ENCODE measurements at regions not wholly inside any gene's neighbourhood (a gene's known extent, or its start where the extent isn't known, plus 50 kb on each side); places are given as distances from the start of the nearest gene placed in this dataset.

DNA sequence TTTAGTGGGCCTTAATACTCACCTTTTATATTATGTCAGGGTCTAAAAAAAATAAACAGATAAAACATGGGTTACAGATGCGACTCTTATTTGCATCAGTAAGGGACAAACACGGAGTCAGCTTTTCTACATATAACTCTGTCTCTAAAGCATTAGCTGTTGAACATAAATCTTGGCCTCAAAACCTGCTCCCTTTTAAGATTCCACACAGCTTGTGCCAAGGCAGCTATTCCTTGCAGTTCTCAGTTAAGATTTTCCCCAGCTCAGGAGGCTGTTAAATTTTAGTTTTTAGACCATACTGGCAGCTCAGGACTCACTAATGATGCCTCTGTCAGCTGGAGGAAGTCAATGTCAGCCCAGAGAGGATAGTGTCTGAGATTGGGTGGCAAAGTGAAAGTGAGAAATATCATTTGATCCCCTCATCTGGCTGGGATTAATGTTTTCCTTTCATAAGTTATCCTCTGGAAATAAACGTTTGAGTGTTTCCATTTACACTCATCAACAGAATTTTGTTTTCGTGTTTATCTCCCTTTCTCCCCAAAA, 287.5 kb downstream of the ELAVL2 start:
- Histone ChIP-seq H3K27ac (ENCODE audit: low read length) (no peak overlapping the region), H3K36me3 (ENCODE audit: control insufficient read depth, insufficient read depth, low read length) (no peaks in the 10 kb centered on the region), H3K27me3 (ENCODE audit: control insufficient read depth, insufficient read depth, low read length) (no peaks in the 10 kb centered on the region), H3K9me3 (ENCODE audit: control insufficient read depth, low read depth, low read length) (no peaks in the 10 kb centered on the region), H3K4me3 (ENCODE audit: low read length) (no peak overlapping the region), H3K4me1 (ENCODE audit: control insufficient read depth, insufficient read depth, low read length) (no peaks in the 10 kb centered on the region)
- 78% methylated on average over 3 of the region's 4 CpGs for WGBS (ENCODE audit: insufficient coverage, low lambda C conversion rate)
- no peak for DNase-seq

DNA sequence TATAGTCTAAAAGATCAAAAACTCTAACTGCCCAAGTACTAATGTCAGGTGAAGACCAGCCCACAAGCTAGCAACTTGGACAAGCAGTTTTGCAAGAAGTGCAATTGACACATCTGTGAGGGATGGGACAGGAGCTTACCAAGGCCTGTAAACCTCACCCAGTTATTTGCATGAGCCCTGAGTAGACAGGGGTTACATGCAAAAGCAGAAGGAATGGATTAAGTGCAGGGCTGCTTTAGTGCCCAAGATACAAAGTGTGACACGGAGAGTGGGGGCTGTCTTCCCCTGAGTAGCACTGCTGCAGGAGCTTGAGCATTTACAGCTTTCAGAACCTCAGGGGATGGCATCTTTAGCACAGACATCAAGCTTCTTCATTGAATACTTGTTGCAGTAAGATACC, 286.7 kb downstream of the ELAVL2 start:
- no peak overlapping the region for H3K27ac ChIP-seq (ENCODE audit: low read length)
- no peak for DNase-seq
- H3K4me1 ChIP-seq (ENCODE audit: control insufficient read depth, insufficient read depth, low read length) = no peaks in the 10 kb centered on the region
- no peaks in the 10 kb centered on the region for H3K36me3 ChIP-seq (ENCODE audit: control insufficient read depth, insufficient read depth, low read length)
- no CpG with 5 or more reads among the region's 1 CpG for WGBS (ENCODE audit: insufficient coverage, low lambda C conversion rate)
- H3K4me3 ChIP-seq (ENCODE audit: low read length) = no peak overlapping the region
- no peaks in the 10 kb centered on the region for H3K27me3 ChIP-seq (ENCODE audit: control insufficient read depth, insufficient read depth, low read length)
- H3K9me3 ChIP-seq (ENCODE audit: control insufficient read depth, low read depth, low read length) = no peaks in the 10 kb centered on the region

DNA sequence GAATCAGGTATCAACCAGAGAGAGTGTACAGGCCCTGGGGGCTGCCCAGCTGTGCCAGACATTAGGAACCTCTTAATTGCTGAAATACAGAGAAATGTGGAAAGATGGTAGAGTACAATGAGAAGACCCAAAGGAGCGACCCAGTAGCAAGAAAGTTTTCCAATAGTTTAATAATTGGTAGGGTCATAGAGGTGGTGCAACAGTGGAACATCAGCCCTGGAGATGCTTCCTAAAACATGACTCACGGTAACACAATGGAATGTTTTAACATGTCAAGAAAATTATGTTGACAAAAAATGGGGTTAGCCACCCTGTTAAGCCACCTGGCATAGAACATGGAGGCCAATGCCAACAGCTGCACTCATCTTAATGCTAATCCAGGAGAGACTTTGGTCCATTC, 284.1 kb downstream of the ELAVL2 start:
- no peaks in the 10 kb centered on the region for H3K9me3 ChIP-seq (ENCODE audit: control insufficient read depth, low read depth, low read length)
- no peaks in the 10 kb centered on the region for H3K4me1 ChIP-seq (ENCODE audit: control insufficient read depth, insufficient read depth, low read length)
- H3K4me3 ChIP-seq (ENCODE audit: low read length) = no peak overlapping the region
- WGBS (ENCODE audit: insufficient coverage, low lambda C conversion rate) = no CpG with 5 or more reads among the region's 2 CpGs
- H3K36me3 ChIP-seq (ENCODE audit: control insufficient read depth, insufficient read depth, low read length) = no peaks in the 10 kb centered on the region
- DNase-seq = no peak
- H3K27me3 ChIP-seq (ENCODE audit: control insufficient read depth, insufficient read depth, low read length) = no peaks in the 10 kb centered on the region
- H3K27ac ChIP-seq (ENCODE audit: low read length) = no peak overlapping the region

DNA sequence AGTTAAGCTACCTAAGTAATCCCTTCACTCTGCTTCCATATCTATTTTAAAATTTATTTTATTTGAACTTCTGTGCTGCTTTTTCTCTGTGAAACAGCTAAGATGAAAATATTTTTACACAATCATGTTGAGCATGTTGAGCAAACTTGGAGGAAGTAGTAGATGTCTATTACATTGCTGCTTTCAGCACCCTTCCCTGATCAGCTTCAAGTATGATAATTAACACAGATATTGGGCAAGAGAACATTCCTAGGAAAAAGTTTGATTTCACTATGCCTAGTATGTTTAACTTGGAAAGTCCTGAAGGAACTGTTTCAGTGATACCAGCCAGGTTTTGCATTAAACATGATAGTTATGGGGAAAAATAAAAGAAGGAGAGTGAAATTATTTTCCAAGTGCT, 283.6 kb downstream of the ELAVL2 start:
- no peak for DNase-seq
- H3K27ac ChIP-seq (ENCODE audit: low read length) = no peak overlapping the region
- H3K27me3 ChIP-seq (ENCODE audit: control insufficient read depth, insufficient read depth, low read length) = no peaks in the 10 kb centered on the region
- no peak overlapping the region for H3K4me3 ChIP-seq (ENCODE audit: low read length)
- no peaks in the 10 kb centered on the region for H3K4me1 ChIP-seq (ENCODE audit: control insufficient read depth, insufficient read depth, low read length)
- no peaks in the 10 kb centered on the region for H3K9me3 ChIP-seq (ENCODE audit: control insufficient read depth, low read depth, low read length)
- no peaks in the 10 kb centered on the region for H3K36me3 ChIP-seq (ENCODE audit: control insufficient read depth, insufficient read depth, low read length)

DNA sequence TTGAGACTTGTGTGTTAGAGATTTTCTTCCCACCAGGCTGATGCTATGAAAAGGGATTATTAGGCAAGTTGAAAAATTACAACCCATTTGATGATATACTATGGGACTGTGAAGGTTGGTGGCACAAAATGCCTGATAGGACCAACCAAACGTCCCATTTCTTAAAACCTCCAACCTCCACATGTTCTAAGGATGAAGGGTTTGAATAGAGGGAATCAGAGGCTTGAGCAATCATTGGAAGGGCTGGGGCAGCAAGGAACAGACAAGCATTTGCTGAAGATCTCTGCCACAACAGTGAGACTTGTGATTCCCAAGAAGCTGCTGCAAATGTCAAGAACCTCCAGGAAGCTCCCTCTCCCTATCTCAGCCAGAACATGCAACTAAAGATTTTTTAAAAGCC, 283.1 kb downstream of the ELAVL2 start:
- Histone ChIP-seq H3K9me3 (ENCODE audit: control insufficient read depth, low read depth, low read length) (no peaks in the 10 kb centered on the region), H3K4me1 (ENCODE audit: control insufficient read depth, insufficient read depth, low read length) (no peaks in the 10 kb centered on the region), H3K36me3 (ENCODE audit: control insufficient read depth, insufficient read depth, low read length) (no peaks in the 10 kb centered on the region), H3K4me3 (ENCODE audit: low read length) (no peak overlapping the region), H3K27ac (ENCODE audit: low read length) (no peak overlapping the region), H3K27me3 (ENCODE audit: control insufficient read depth, insufficient read depth, low read length) (no peaks in the 10 kb centered on the region)
- WGBS (ENCODE audit: insufficient coverage, low lambda C conversion rate) = no CpG with 5 or more reads among the region's 1 CpG
- no peak for DNase-seq

DNA sequence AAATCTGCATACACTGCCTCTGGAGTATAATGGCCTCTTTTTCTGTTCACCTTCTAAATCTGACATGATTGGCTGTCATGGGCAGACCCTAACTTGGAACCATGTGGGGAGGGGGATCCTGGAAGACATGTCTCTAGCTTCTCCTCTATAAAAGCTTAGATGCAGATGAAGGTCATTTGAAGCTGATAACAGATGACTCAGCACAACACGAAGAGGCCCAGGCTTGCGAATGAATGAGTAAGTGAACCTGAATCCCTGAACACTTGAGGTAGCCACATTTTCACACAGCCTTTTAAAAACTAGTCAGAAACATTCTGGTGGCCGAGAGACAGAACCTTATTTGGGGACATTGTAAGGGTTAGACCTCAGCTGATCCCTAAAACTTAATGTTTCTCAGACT, 282.6 kb downstream of the ELAVL2 start:
- Histone ChIP-seq H3K4me3 (ENCODE audit: low read length) (no peak overlapping the region), H3K27me3 (ENCODE audit: control insufficient read depth, insufficient read depth, low read length) (no peaks in the 10 kb centered on the region), H3K4me1 (ENCODE audit: control insufficient read depth, insufficient read depth, low read length) (no peaks in the 10 kb centered on the region), H3K27ac (ENCODE audit: low read length) (no peak overlapping the region), H3K9me3 (ENCODE audit: control insufficient read depth, low read depth, low read length) (no peaks in the 10 kb centered on the region), H3K36me3 (ENCODE audit: control insufficient read depth, insufficient read depth, low read length) (no peaks in the 10 kb centered on the region)
- 63% methylated on average over 1 of the region's 3 CpGs for WGBS (ENCODE audit: insufficient coverage, low lambda C conversion rate)
- no peak for DNase-seq

DNA sequence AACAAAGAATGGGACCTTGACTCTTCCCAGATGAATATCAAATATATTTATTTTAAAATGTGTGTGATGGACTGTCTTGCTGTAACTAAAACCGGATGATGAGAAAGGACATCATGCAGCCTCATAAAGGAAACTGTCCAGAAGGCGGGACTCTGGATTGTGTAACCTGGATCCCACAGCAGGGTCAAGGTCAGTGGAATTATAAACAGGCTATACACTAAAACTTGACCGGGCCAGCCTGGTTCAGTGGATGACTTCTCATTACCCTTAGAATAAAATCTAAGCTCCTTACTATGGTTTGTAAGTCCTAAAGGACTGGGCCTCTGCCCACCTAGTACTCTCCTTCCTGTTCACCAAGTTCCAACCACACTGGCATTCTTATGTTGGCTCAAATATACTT, 280.3 kb downstream of the ELAVL2 start:
- Histone ChIP-seq H3K9me3 (ENCODE audit: control insufficient read depth, low read depth, low read length) (no peaks in the 10 kb centered on the region), H3K27me3 (ENCODE audit: control insufficient read depth, insufficient read depth, low read length) (no peaks in the 10 kb centered on the region), H3K4me1 (ENCODE audit: control insufficient read depth, insufficient read depth, low read length) (no peaks in the 10 kb centered on the region), H3K27ac (ENCODE audit: low read length) (no peak overlapping the region), H3K4me3 (ENCODE audit: low read length) (no peak overlapping the region), H3K36me3 (ENCODE audit: control insufficient read depth, insufficient read depth, low read length) (no peaks in the 10 kb centered on the region)
- DNase-seq = no peak
- WGBS (ENCODE audit: insufficient coverage, low lambda C conversion rate) = no CpG with 5 or more reads among the region's 3 CpGs

DNA sequence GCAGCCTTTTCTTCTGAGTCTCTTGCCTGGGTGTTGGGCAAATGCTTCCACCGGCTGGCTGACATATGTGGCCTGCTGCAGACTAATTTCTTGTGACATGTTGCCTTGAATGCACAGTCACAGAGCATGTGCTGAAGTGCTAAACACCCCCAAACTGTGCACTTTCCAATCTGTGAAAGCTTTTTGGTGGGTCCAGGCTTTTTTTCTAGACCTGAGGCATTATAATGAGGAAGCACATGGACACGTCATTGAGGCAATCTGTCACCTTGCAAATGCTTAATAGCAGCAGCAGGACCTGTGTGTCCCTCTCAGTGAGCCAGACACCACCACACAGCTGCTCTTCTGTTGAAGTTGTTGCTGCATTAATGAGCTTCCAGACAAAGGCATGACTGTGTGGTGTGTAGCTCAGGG, 274.7 kb downstream of the ELAVL2 start:
- no peak for DNase-seq
- no peaks in the 10 kb centered on the region for H3K27me3 ChIP-seq (ENCODE audit: control insufficient read depth, insufficient read depth, low read length)
- H3K9me3 ChIP-seq (ENCODE audit: control insufficient read depth, low read depth, low read length) = no peaks in the 10 kb centered on the region
- WGBS (ENCODE audit: insufficient coverage, low lambda C conversion rate) = no CpG with 5 or more reads among the region's 2 CpGs
- no peaks in the 10 kb centered on the region for H3K4me1 ChIP-seq (ENCODE audit: control insufficient read depth, insufficient read depth, low read length)
- no peak overlapping the region for H3K4me3 ChIP-seq (ENCODE audit: low read length)
- H3K27ac ChIP-seq (ENCODE audit: low read length) = no peak overlapping the region
- H3K36me3 ChIP-seq (ENCODE audit: control insufficient read depth, insufficient read depth, low read length) = no peaks in the 10 kb centered on the region

DNA sequence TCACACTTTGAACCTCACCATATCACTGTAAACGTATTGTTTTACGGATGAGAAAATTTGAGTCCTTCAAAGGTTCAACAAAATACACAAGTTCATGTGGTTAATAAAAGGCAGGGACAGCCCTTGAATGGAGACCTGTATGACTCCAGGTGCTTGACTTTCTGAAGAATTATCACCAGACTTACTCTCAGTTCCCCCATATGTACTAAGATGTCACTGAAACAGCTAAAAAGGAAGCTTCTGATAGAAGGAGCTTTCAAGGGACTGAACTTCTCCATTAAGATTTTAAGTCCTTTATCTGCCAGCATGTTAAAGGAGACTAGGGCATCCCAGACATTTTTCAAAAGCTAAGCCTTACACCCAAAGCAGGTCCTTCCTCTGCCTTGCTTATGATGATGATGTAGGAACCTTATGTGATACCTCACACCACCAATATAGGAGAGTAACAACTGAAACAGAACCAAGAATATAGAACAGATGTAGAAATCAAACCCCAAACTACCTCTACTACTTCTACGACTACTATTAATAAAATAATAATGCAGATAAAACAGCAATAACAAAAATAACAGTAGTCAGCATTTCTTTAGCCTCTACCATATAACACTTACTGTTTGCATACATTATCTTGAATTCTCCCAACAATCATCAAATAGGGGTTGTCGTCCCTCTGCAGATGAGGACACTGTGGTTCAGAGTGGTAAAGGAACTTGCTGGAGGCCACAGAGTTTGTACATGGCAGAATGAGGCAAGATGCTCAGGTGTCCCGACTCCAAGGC, 273.9 kb downstream of the ELAVL2 start:
- H3K9me3 ChIP-seq (ENCODE audit: control insufficient read depth, low read depth, low read length) = no peaks in the 10 kb centered on the region
- H3K27me3 ChIP-seq (ENCODE audit: control insufficient read depth, insufficient read depth, low read length) = no peaks in the 10 kb centered on the region
- no peak for DNase-seq
- H3K36me3 ChIP-seq (ENCODE audit: control insufficient read depth, insufficient read depth, low read length) = no peaks in the 10 kb centered on the region
- no peaks in the 10 kb centered on the region for H3K4me1 ChIP-seq (ENCODE audit: control insufficient read depth, insufficient read depth, low read length)
- no peak overlapping the region for H3K4me3 ChIP-seq (ENCODE audit: low read length)
- no CpG with 5 or more reads among the region's 5 CpGs for WGBS (ENCODE audit: insufficient coverage, low lambda C conversion rate)
- H3K27ac ChIP-seq (ENCODE audit: low read length) = no peak overlapping the region

DNA sequence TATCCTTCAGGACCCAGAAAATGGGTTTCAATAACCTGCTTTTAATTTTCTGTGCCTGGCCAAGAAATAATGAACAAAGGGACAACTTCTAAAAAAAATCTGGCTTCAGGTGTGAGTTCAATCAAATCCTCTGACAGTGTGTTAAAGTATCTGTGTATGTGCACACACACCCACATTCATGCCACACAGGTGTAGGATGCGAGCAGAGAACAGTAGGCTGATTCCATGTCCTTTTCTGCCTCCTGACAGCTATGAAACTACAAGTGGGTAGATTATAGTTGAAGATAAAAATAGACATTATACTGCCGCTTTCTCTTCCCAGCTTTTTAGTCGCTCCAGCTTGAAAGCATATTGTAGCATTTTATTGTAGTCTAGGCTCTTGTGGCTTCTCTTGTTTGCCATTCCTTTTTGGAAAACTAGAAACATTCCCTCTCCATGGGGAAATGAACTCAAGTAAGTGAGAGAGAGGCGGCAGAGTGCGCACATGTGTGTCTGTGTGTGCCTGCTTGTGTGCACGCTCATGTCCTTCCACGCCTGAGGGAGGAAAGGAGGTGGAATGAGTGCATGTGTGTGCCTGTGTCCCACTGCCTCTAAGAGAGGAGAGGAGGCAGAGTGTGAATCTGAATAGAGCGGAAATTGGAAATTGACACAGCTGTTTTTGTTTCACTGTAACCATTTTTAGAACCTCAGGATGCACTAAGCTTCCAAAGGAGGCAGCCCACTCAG, 273.0 kb downstream of the ELAVL2 start:
- Histone ChIP-seq H3K9me3 (ENCODE audit: control insufficient read depth, low read depth, low read length) (no peaks in the 10 kb centered on the region), H3K36me3 (ENCODE audit: control insufficient read depth, insufficient read depth, low read length) (no peaks in the 10 kb centered on the region), H3K4me3 (ENCODE audit: low read length) (no peak overlapping the region), H3K4me1 (ENCODE audit: control insufficient read depth, insufficient read depth, low read length) (no peaks in the 10 kb centered on the region), H3K27me3 (ENCODE audit: control insufficient read depth, insufficient read depth, low read length) (no peaks in the 10 kb centered on the region), H3K27ac (ENCODE audit: low read length) (no peak overlapping the region)
- WGBS (ENCODE audit: insufficient coverage, low lambda C conversion rate) = 100% methylated on average over 1 of the region's 8 CpGs
- no peak for DNase-seq

Measured in large intestine (tissue), 3 donors.